ENCODE measurements at regions not wholly inside any gene's neighbourhood (a gene's known extent, or its start where the extent isn't known, plus 50 kb on each side); places are given as distances from the start of the nearest gene placed in this dataset.

DNA sequence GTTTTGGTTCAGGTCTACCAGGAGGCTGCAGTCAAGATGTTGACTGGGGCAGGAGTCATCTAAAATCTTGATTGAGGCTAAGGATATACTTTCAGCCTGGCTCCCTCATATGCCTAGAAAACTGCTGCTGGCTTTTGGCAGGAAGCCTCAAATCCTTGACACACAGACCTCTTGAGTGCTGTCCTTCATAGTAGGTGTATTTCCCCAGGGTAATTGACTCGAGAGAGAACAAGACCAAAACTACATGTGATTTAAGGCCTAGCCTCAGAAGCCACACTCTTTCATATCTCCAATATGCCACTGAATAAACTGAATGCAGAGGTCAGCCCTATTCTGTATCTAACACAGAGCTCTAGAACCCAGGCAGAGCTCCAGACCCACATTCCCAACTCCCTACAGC, 402.3 kb upstream of the ADAMTS16 start:
- TF ChIP-seq POLR2A (IDR thresholded peaks at IDR 0.05): no peak
- TF ChIP-seq, protein P1, sequence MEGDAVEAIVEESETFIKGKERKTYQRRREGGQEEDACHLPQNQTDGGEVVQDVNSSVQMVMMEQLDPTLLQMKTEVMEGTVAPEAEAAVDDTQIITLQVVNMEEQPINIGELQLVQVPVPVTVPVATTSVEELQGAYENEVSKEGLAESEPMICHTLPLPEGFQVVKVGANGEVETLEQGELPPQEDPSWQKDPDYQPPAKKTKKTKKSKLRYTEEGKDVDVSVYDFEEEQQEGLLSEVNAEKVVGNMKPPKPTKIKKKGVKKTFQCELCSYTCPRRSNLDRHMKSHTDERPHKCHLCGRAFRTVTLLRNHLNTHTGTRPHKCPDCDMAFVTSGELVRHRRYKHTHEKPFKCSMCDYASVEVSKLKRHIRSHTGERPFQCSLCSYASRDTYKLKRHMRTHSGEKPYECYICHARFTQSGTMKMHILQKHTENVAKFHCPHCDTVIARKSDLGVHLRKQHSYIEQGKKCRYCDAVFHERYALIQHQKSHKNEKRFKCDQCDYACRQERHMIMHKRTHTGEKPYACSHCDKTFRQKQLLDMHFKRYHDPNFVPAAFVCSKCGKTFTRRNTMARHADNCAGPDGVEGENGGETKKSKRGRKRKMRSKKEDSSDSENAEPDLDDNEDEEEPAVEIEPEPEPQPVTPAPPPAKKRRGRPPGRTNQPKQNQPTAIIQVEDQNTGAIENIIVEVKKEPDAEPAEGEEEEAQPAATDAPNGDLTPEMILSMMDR (IDR thresholded peaks at IDR 0.05): no peak
- WGBS, 2 donors: 33 to 37% methylated on average over 1 of the region's 1 CpG
- DNase-seq (ENCODE audit: low spot score in 2 of 2): no peak
- intact Hi-C loops (cut with DNase I; ENCODE audit: low total_unique reads): no loop called here
- no peak overlapping the region for H3K4me3 ChIP-seq (ENCODE audit: low read depth, poor library complexity, severe bottlenecking)

DNA sequence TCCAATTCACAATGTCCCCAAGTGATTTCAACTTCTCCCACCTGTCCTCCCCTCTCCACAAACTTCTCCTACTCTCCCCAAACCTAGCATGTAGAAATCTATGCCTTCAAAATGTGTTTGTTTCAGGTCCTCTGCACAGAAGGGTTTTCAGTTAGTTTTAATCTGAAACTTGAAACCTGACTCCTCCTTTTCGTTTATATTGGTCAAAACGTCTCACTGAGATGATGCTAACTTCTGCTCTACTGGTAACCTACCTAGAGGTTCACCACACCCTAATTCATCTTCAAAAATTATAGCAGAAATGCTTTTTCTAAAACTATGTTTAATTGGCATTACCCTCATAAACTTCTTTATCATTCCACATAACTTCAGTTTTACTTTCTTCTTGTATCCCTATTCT, 401.8 kb upstream of the ADAMTS16 start:
- 48 to 56% methylated on average over 2 of the region's 2 CpGs for WGBS, 2 donors
- no peak for TF ChIP-seq POLR2A (IDR thresholded peaks at IDR 0.05)
- TF ChIP-seq, protein P1 (IDR thresholded peaks at IDR 0.05): no peak
- intact Hi-C loops (cut with DNase I; ENCODE audit: low total_unique reads): no loop called here
- no peak overlapping the region for H3K4me3 ChIP-seq (ENCODE audit: low read depth, poor library complexity, severe bottlenecking)
- no peak for DNase-seq (ENCODE audit: low spot score in 2 of 2)

DNA sequence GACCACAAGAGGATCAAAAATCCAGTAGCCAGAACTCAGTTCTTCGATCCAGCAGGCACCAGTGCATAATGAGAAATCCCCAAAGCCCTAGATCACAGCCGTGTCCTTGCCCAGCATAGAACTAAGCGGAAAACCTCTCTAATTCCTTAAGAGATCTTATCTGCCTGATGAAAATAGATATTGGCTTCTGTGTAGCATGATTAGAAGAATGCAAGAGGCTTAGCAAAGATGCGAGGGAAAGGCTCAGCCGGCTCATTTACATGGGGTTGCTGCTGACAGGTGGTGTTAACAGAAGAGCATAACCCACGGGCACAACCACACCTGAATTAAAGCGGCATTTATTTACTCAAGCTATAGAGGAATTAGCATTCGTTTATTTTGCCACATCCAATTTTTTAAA, 400.0 kb upstream of the ADAMTS16 start:
- WGBS, 2 donors: 36 to 53% methylated on average over 8 of the region's 8 CpGs
- no peak for TF ChIP-seq POLR2A (IDR thresholded peaks at IDR 0.05)
- TF ChIP-seq, protein P1 (IDR thresholded peaks at IDR 0.05): no peak
- intact Hi-C loops (cut with DNase I; ENCODE audit: low total_unique reads): no loop called here
- no peak overlapping the region for H3K4me3 ChIP-seq (ENCODE audit: low read depth, poor library complexity, severe bottlenecking)
- no peak for DNase-seq (ENCODE audit: low spot score in 2 of 2)

- DNase-seq (ENCODE audit: low spot score in 2 of 2): no peak
- TF ChIP-seq, protein P1 (IDR thresholded peaks at IDR 0.05): no peak
- TF ChIP-seq POLR2A (IDR thresholded peaks at IDR 0.05): no peak
- H3K4me3 ChIP-seq (ENCODE audit: low read depth, poor library complexity, severe bottlenecking): no peak overlapping the region
- 25 to 30% methylated on average over 2 of the region's 2 CpGs for WGBS, 2 donors
- intact Hi-C loops (cut with DNase I; ENCODE audit: low total_unique reads): no loop called here
These were observed 381.6 kb upstream of the ADAMTS16 start for GRCh38 chr5:4758550-4758949.

DNA sequence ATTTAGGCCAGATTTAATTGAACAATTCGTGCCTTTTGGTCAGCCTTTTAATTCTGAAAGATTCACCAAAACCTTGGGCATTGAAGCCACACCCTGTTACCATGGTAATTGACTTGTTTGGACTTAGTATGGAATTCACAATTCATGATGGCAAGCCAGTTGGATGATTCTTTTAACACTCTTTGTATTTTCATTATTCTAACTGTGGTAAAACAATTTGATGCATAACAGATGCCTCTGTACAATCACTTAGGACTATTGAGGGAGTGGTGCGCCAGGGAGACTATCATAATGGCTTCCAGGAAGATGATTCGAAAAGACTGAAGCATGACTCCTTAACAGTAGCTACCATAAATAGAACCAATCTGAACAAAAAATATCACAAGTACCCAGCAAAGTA, 381.1 kb upstream of the ADAMTS16 start:
- DNase-seq (ENCODE audit: low spot score in 2 of 2): no peak
- intact Hi-C loops (cut with DNase I; ENCODE audit: low total_unique reads): no loop called here
- TF ChIP-seq, protein P1 (IDR thresholded peaks at IDR 0.05): no peak
- TF ChIP-seq POLR2A (IDR thresholded peaks at IDR 0.05): no peak
- no peak overlapping the region for H3K4me3 ChIP-seq (ENCODE audit: low read depth, poor library complexity, severe bottlenecking)
- WGBS, 2 donors: 45 to 64% methylated on average over 3 of the region's 3 CpGs

DNA sequence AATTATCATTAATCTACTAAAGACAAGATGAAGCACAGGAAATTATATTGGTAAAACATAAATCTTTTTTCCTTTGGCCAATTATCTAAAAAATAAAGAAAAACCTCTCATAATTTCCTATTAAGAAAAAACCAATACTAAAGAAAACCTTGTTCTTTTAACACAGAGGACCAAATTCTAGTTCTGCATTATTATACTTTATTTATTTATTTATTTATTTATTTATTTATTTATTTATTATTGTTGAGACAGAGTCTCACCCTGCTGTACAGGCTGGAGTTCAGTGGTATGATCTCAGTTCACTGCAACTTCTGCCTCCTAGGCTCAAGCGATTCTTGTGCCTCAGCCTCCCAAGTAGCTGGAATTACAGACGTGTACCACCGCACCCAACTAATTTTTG, 377.8 kb upstream of the ADAMTS16 start:
- TF ChIP-seq, protein P1 (IDR thresholded peaks at IDR 0.05): no peak
- TF ChIP-seq POLR2A (IDR thresholded peaks at IDR 0.05): no peak
- intact Hi-C loops (cut with DNase I; ENCODE audit: low total_unique reads): no loop called here
- DNase-seq (ENCODE audit: low spot score in 2 of 2): no peak
- H3K4me3 ChIP-seq (ENCODE audit: low read depth, poor library complexity, severe bottlenecking): no peak overlapping the region
- 82 to 92% methylated on average over 3 of the region's 3 CpGs for WGBS, 2 donors
